ENCODE measurements at regions not wholly inside any gene's neighbourhood (a gene's known extent, or its start where the extent isn't known, plus 50 kb on each side); places are given as distances from the start of the nearest gene placed in this dataset.

DNA sequence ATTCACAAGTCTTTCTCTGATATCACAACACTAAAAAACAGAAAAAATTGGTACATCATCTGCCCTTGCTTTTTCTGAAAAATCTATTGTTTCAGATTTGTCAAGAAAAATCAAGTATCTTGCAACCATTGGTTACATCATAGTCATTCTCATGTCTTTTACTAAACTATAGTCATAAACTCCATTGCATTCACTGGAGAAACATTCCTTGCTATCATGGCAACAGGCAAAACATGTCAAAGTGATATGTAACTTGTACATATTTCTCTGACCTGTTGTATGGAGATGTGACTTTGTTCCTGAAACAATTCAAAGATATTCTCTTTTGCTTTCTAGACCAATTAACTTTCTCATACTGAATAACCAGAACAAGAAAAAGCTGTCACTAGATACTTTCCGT lies 121.9 kb upstream of the ANK2 start (continued):
- TF ChIP-seq EZH2 (IDR thresholded peaks at IDR 0.05; ENCODE audit: borderline replicate concordance, insufficient read depth, low read length, poor library complexity, severe bottlenecking) (no peak), POLR2AphosphoS5 (IDR thresholded peaks at IDR 0.05) (no peak), TAF1 (IDR thresholded peaks at IDR 0.05; ENCODE audit: low read depth) (no peak)

DNA sequence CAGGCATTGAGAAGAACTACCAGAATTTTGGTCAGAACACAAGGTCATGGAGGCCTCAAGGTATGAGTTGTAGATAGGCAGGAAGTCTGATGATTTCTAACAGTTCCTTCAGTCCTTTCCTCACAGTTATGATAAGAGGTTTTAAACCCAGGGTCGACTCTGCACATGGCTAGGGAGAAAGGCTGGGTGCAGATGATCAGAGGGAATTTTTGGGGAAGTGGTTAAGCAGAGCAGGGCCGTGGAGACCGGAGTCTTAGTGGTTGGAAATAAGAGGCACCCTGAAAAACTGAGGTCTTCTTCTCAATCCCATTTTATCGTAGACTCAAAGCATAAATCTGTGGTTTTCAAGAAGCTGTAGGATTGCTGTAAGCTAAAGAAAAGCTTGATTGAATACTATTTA lies 118.5 kb upstream of the ANK2 start:
- Histone ChIP-seq H3K36me3 (ENCODE audit: insufficient read depth, low read length) (no peaks in the 10 kb centered on the region), H3K4me3 (ENCODE audit: low read length) (no peak overlapping the region), H3K9me3 (ENCODE audit: low read length) (no peaks in the 10 kb centered on the region), H4K20me1 (ENCODE audit: insufficient read depth) (no peaks in the 10 kb centered on the region), H3K27ac (ENCODE audit: low read length) (no peak overlapping the region), H3K27me3 (ENCODE audit: insufficient read depth, low read depth, low read length) (no peaks in the 10 kb centered on the region), H3K9ac (ENCODE audit: low read length) (no peak overlapping the region), H3F3A (ENCODE audit: insufficient read depth, low read length, poor library complexity, severe bottlenecking) (no peaks in the 10 kb centered on the region), H2AFZ (ENCODE audit: low read depth, low read length) (no peak overlapping the region), H3K79me2 (replicated peaks; ENCODE audit: insufficient read depth, low read length) (no peaks in the 10 kb centered on the region), H3K4me2 (ENCODE audit: low read length) (no peak overlapping the region), H3K9me2 (ENCODE audit: insufficient read depth, low read length) (no peaks in the 10 kb centered on the region)
- TF ChIP-seq SMC3 (conservative IDR thresholded peaks at IDR 0.05; ENCODE audit: poor library complexity) (no peak), TAF1 (IDR thresholded peaks at IDR 0.05; ENCODE audit: low read depth) (no peak), EP300 (conservative IDR thresholded peaks at IDR 0.05; ENCODE audit: poor library complexity, severe bottlenecking) (no peak), RAD21 (conservative IDR thresholded peaks at IDR 0.05) (no peak), EZH2 (IDR thresholded peaks at IDR 0.05; ENCODE audit: borderline replicate concordance, insufficient read depth, low read length, poor library complexity, severe bottlenecking) (no peak), POLR2AphosphoS5 (IDR thresholded peaks at IDR 0.05) (no peak), MXI1 (conservative IDR thresholded peaks at IDR 0.05; ENCODE audit: poor library complexity, severe bottlenecking) (no peak)
- TF ChIP-seq, protein P1, sequence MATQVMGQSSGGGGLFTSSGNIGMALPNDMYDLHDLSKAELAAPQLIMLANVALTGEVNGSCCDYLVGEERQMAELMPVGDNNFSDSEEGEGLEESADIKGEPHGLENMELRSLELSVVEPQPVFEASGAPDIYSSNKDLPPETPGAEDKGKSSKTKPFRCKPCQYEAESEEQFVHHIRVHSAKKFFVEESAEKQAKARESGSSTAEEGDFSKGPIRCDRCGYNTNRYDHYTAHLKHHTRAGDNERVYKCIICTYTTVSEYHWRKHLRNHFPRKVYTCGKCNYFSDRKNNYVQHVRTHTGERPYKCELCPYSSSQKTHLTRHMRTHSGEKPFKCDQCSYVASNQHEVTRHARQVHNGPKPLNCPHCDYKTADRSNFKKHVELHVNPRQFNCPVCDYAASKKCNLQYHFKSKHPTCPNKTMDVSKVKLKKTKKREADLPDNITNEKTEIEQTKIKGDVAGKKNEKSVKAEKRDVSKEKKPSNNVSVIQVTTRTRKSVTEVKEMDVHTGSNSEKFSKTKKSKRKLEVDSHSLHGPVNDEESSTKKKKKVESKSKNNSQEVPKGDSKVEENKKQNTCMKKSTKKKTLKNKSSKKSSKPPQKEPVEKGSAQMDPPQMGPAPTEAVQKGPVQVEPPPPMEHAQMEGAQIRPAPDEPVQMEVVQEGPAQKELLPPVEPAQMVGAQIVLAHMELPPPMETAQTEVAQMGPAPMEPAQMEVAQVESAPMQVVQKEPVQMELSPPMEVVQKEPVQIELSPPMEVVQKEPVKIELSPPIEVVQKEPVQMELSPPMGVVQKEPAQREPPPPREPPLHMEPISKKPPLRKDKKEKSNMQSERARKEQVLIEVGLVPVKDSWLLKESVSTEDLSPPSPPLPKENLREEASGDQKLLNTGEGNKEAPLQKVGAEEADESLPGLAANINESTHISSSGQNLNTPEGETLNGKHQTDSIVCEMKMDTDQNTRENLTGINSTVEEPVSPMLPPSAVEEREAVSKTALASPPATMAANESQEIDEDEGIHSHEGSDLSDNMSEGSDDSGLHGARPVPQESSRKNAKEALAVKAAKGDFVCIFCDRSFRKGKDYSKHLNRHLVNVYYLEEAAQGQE (IDR thresholded peaks at IDR 0.05; ENCODE audit: borderline replicate concordance): no peak
- TF ChIP-seq, protein P2, sequence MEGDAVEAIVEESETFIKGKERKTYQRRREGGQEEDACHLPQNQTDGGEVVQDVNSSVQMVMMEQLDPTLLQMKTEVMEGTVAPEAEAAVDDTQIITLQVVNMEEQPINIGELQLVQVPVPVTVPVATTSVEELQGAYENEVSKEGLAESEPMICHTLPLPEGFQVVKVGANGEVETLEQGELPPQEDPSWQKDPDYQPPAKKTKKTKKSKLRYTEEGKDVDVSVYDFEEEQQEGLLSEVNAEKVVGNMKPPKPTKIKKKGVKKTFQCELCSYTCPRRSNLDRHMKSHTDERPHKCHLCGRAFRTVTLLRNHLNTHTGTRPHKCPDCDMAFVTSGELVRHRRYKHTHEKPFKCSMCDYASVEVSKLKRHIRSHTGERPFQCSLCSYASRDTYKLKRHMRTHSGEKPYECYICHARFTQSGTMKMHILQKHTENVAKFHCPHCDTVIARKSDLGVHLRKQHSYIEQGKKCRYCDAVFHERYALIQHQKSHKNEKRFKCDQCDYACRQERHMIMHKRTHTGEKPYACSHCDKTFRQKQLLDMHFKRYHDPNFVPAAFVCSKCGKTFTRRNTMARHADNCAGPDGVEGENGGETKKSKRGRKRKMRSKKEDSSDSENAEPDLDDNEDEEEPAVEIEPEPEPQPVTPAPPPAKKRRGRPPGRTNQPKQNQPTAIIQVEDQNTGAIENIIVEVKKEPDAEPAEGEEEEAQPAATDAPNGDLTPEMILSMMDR (IDR thresholded peaks at IDR 0.05; ENCODE audit: poor library complexity, severe bottlenecking): no peak

DNA sequence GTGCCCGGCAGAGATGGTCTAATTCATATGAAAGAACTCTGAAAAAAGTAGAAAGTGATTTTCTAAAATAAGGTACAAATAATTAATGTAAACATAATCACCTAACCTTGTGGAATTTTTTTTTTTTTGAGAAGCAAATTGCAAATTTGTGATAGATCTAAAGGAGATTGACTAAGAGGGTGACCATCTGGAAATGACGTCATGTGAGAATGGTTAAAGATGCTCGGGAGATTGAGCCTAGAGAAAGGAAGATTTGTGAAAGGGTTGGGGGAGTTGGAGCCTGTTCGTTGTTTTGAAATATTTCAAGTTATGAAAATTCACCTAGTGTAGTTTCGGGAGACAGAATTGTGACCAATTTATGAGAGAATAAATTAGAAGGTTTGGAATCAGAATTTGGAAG lies 115.7 kb upstream of the ANK2 start:
- H3K9me3 ChIP-seq (ENCODE audit: low read length): no peaks in the 10 kb centered on the region
- no peaks in the 10 kb centered on the region for H3K27me3 ChIP-seq (ENCODE audit: insufficient read depth, low read depth, low read length)
- H3K4me2 ChIP-seq (ENCODE audit: low read length): no peak overlapping the region
- H2AFZ ChIP-seq (ENCODE audit: low read depth, low read length): no peak overlapping the region
- no peaks in the 10 kb centered on the region for H3K79me2 ChIP-seq (replicated peaks; ENCODE audit: insufficient read depth, low read length)
- H3F3A ChIP-seq (ENCODE audit: insufficient read depth, low read length, poor library complexity, severe bottlenecking): no peaks in the 10 kb centered on the region
- H3K4me3 ChIP-seq (ENCODE audit: low read length): no peak overlapping the region
- TF ChIP-seq EP300 (conservative IDR thresholded peaks at IDR 0.05; ENCODE audit: poor library complexity, severe bottlenecking): no peak
- TF ChIP-seq, protein P2 (IDR thresholded peaks at IDR 0.05; ENCODE audit: poor library complexity, severe bottlenecking): no peak
- no peak for TF ChIP-seq POLR2AphosphoS5 (IDR thresholded peaks at IDR 0.05)
- no peak for TF ChIP-seq RAD21 (conservative IDR thresholded peaks at IDR 0.05)
- no peak for TF ChIP-seq MXI1 (conservative IDR thresholded peaks at IDR 0.05; ENCODE audit: poor library complexity, severe bottlenecking)
- no peak for TF ChIP-seq SMC3 (conservative IDR thresholded peaks at IDR 0.05; ENCODE audit: poor library complexity)
- TF ChIP-seq TAF1 (IDR thresholded peaks at IDR 0.05; ENCODE audit: low read depth): no peak
- no peak for TF ChIP-seq EZH2 (IDR thresholded peaks at IDR 0.05; ENCODE audit: borderline replicate concordance, insufficient read depth, low read length, poor library complexity, severe bottlenecking)
- no peaks in the 10 kb centered on the region for H3K9me2 ChIP-seq (ENCODE audit: insufficient read depth, low read length)
- no peaks in the 10 kb centered on the region for H3K36me3 ChIP-seq (ENCODE audit: insufficient read depth, low read length)
- H3K27ac ChIP-seq (ENCODE audit: low read length): no peak overlapping the region
- H4K20me1 ChIP-seq (ENCODE audit: insufficient read depth): no peaks in the 10 kb centered on the region
- no peak overlapping the region for H3K9ac ChIP-seq (ENCODE audit: low read length)

All from neural cell (in vitro differentiated cells).